GM12878 (cell line): ENCODE measurements at regions not wholly inside any gene's neighbourhood (a gene's known extent, or its start where the extent isn't known, plus 50 kb on each side); places are given as distances from the start of the nearest gene placed in this dataset.

Experiments
- ATAC-seq: fragments of 200-7000 bp; cut with Tn5 transposase; 3 replicates; pipeline ENCODE4 v1.9.1; 2020; ENCODE audit warnings: mild to moderate bottlenecking, moderate library complexity
- BruUV-seq: library from RNA; stranded (reverse); fragments of 400-500 nt; replicated peaks from 2 replicates; lab custom pipeline; 2021; lab: Mats Ljungman, UMichigan
- CTCF ChIA-PET: fragments of 300-600 bp; sonication (Branson Sonifier 250); formaldehyde crosslinking; extraction: SDS; loops from one replicate; lab custom pipeline; 2021; ENCODE audit warnings: inconsistent platforms; lab: Yijun Ruan, JAX
- POLR2A ChIA-PET: fragments of 350-600 bp; formaldehyde crosslinking; extraction: SDS; loops from one replicate; lab custom pipeline; 2021; ENCODE audit warnings: inconsistent platforms; lab: Charles Lee
- RAD21 ChIA-PET: fragments of 300-600 bp; sonication (Branson Sonifier 250); formaldehyde crosslinking; loops from one replicate; lab custom pipeline; 2023; ENCODE audit warnings: antibody characterized with exemption; ENCODE audit not compliant: unreplicated experiment; lab: Charles Lee
- SMC1A ChIA-PET: fragments of 300-600 bp; sonication (Branson Sonifier 250); formaldehyde crosslinking; loops from one replicate; lab custom pipeline; 2023; ENCODE audit not compliant: unreplicated experiment, uncharacterized antibody; lab: Charles Lee
- DNase-seq: peaks from one replicate; pipeline ENCODE4 v3.0.0-alpha.2; 2011; ENCODE audit warnings: low read depth, low spot score
- FAIRE-seq: peaks from 3 replicates; lab custom pipeline; 2011; peaks lifted over from hg19 to GRCh38; lab: Jason Lieb, UNC
- H2AFZ ChIP-seq: 2 replicates; pipeline ENCODE4 v1.6.0; 2011; ENCODE audit warnings: low read depth, low read length, control low read depth; ENCODE audit not compliant: control insufficient read depth
- H3K27ac ChIP-seq: 2 replicates; pipeline ENCODE4 v1.5.1; 2011; ENCODE audit warnings: control low read depth; ENCODE audit not compliant: control insufficient read depth, insufficient read depth
- H3K27me3 ChIP-seq, 2 experiments: replicated peaks in 1 of 2; 2 replicates each; pipeline versions ENCODE4 v1.6.0 to v1.6.1; 2011; ENCODE audit warnings: low read length in 1 of 2; ENCODE audit not compliant: control insufficient read depth in 2 of 2, insufficient read depth in 2 of 2
- H3K36me3 ChIP-seq, 2 experiments: 2 replicates each; pipeline ENCODE4 v1.5.1; 2011; ENCODE audit warnings: low read length in 1 of 2; ENCODE audit not compliant: control insufficient read depth in 2 of 2, insufficient read depth in 2 of 2
- H3K4me1 ChIP-seq: 2 replicates; pipeline ENCODE4 v1.6.1; 2011; ENCODE audit warnings: mild to moderate bottlenecking, low read length, moderate library complexity, mixed read lengths; ENCODE audit not compliant: control insufficient read depth, insufficient read depth
- H3K4me2 ChIP-seq: 2 replicates; pipeline ENCODE4 v1.6.0; 2011; ENCODE audit warnings: control low read depth; ENCODE audit not compliant: control insufficient read depth, insufficient read depth
- H3K4me3 ChIP-seq: fragments of 200-600 bp; sonication (generic); 2 replicates; pipeline ENCODE4 v1.5.1; 2016
- H3K79me2 ChIP-seq: 2 replicates; pipeline ENCODE4 v1.6.0; 2011; ENCODE audit warnings: low read length; ENCODE audit not compliant: control insufficient read depth, insufficient read depth
- H3K9ac ChIP-seq: 2 replicates; pipeline ENCODE4 v1.8.0; 2011; ENCODE audit warnings: low read length, control low read depth, mixed read lengths; ENCODE audit not compliant: control insufficient read depth, insufficient read depth
- H3K9me3 ChIP-seq: replicated peaks from 3 replicates; pipeline ENCODE4 v1.5.1; 2011; ENCODE audit warnings: mild to moderate bottlenecking, low read length; ENCODE audit not compliant: control insufficient read depth, insufficient read depth
- H4K20me1 ChIP-seq: 2 replicates; pipeline ENCODE4 v1.6.0; 2011; ENCODE audit not compliant: control insufficient read depth, insufficient read depth
- BHLHE40 ChIP-seq, 2 experiments: fragments of 450-650 bp in 1 of 2; IDR thresholded peaks; 2 replicates each; pipeline ENCODE4 v1.6.1; 2011 to 2017; ENCODE audit warnings: low read depth in 2 of 2, borderline replicate concordance in 1 of 2, improper control_type of control experiment in 1 of 2, low read length in 1 of 2, mild to moderate bottlenecking in 1 of 2
- CHD1 ChIP-seq: IDR thresholded peaks from 2 replicates; pipeline ENCODE4 v1.6.1; 2012; ENCODE audit warnings: low read depth, low read length, improper control_type of control experiment
- DPF2 ChIP-seq: fragments of 450-650 bp; IDR thresholded peaks from 2 replicates; pipeline ENCODE4 v1.6.1; 2017; ENCODE audit warnings: mild to moderate bottlenecking
- ELK1 ChIP-seq: IDR thresholded peaks from 2 replicates; pipeline ENCODE4 v1.6.1; 2012; ENCODE audit warnings: low read depth, low read length, improper control_type of control experiment
- JUND ChIP-seq: IDR thresholded peaks from 2 replicates; pipeline ENCODE4 v1.6.1; 2012; ENCODE audit warnings: low read depth, mild to moderate bottlenecking, low read length, improper control_type of control experiment, moderate library complexity
- KDM1A ChIP-seq: fragments of 200-600 bp; sonication (generic); IDR thresholded peaks from 2 replicates; pipeline ENCODE4 v1.6.1; 2016; ENCODE audit warnings: borderline replicate concordance
- MEF2A ChIP-seq: IDR thresholded peaks from 2 replicates; pipeline ENCODE4 v1.6.1; 2011; ENCODE audit warnings: low read depth, mild to moderate bottlenecking, low read length, moderate library complexity; ENCODE audit not compliant: insufficient read depth
- MYC ChIP-seq: IDR thresholded peaks from 2 replicates; pipeline ENCODE4 v1.6.1; 2011; ENCODE audit warnings: mild to moderate bottlenecking, low read length, moderate library complexity, inconsistent platforms; ENCODE audit not compliant: insufficient read depth, insufficient replicate concordance, insufficient read length, severe bottlenecking
- NFYB ChIP-seq: IDR thresholded peaks from 2 replicates; pipeline ENCODE4 v1.6.1; 2011; ENCODE audit warnings: low read depth, mild to moderate bottlenecking, low read length, improper control_type of control experiment, moderate library complexity; ENCODE audit not compliant: insufficient read depth
- NR2C1 ChIP-seq: fragments of 450-650 bp; IDR thresholded peaks from 2 replicates; pipeline ENCODE4 v1.6.1; 2017; ENCODE audit warnings: antibody characterized with exemption, mild to moderate bottlenecking, moderate library complexity
- RCOR1 ChIP-seq: conservative IDR thresholded peaks from 2 replicates; pipeline ENCODE4 v1.6.1; 2012; ENCODE audit warnings: low read depth, low read length, improper control_type of control experiment
- RELA ChIP-seq: fragments of 450-650 bp; IDR thresholded peaks from 2 replicates; pipeline ENCODE4 v1.8.0; 2014; ENCODE audit warnings: borderline replicate concordance; ENCODE audit not compliant: partially characterized antibody
- TCF7 ChIP-seq: IDR thresholded peaks from 2 replicates; pipeline ENCODE4 v1.6.1; 2014; ENCODE audit warnings: antibody characterized with exemption, borderline replicate concordance
- ZNF592 ChIP-seq: fragments of 450-650 bp; IDR thresholded peaks from 2 replicates; pipeline ENCODE4 v1.6.1; 2017; ENCODE audit warnings: mild to moderate bottlenecking, moderate library complexity
- WGBS: methylation state at CpG from one replicate; pipeline ENCODE4 v1.1.6; 2016; ENCODE audit warnings: low lambda C conversion rate; ENCODE audit not compliant: insufficient replicate concordance, insufficient coverage; ENCODE audit errors: missing lambda C conversion rate; 5-methylcytosine and 5-hydroxymethylcytosine counted together
- in situ Hi-C: fragments of 300-500 bp; cut with MboI; formaldehyde crosslinking; loops from 9 replicates; pipeline ENCODE4 v1.14.3; 2018; ENCODE audit warnings: mixed read lengths
- intact Hi-C: fragments of 100-400 bp; cut with micrococcal nuclease; formaldehyde crosslinking; loops from one replicate; pipeline ENCODE4 v1.14.2; 2022; ENCODE audit not compliant: unreplicated experiment

DNA sequence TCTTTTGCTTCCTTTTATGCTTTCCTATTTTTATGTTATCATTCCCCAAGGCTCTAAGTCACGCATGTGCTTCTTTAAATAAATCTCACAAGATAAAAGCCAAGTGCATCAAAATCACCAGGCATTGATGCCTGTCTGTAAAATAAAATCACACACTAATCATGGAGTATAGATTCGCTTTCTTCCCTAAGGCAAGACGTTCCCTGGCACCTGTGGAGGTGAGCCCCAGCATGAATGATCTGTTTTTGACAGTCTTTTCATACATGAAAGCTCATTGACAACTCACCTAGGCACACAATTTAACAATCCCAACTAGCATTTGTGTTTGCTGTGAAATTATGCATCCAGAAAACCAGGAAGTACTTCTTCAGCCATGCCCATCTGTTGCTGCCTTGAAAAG is 146.9 kb upstream of the DMAC1 start (continued):
- TF ChIP-seq ELK1, result no peak
- TF ChIP-seq CHD1, result no peak

DNA sequence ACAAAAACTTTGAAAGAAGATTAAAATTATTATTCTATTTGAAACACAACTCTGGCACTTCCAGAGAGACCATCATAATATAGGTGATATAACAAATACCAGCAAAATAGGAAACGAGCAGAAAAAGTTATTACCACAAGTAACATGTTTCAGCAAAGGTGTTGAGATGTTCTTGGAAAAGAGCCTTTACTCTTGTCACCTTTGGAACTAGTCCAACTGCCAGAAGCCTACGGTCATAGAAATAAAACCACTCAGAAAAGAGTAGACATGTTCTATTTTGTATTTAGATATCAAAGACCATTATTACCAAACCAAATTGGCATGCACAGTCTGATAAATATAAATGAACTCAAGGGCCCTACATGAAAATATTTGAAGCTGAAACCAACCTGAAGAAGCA is 145.0 kb upstream of the DMAC1 start:
- Histone ChIP-seq H3K79me2 (no peaks in the 10 kb centered on the region), H4K20me1 (no peaks in the 10 kb centered on the region), H3K4me1 (no peaks in the 10 kb centered on the region), H3K4me3 (no peak overlapping the region), H3K9ac (no peak overlapping the region), H2AFZ (no peak overlapping the region), H3K9me3 (no peaks in the 10 kb centered on the region), H3K4me2 (no peak overlapping the region), H3K36me3 (no peaks in the 10 kb centered on the region), H3K27me3 (no peaks in the 10 kb centered on the region), H3K27ac (no peak overlapping the region)
- ChIA-PET RAD21 (no interaction called here), CTCF (no interaction called here), POLR2A (no interaction called here), SMC1A (no interaction called here)
- intact Hi-C loops (no loop called here), in situ Hi-C loops (no loop called here)
- no TSS peak for BruUV-seq
- DNase-seq, result no peak
- WGBS, result 20% methylated on average over 2 of the region's 2 CpGs
- no peak for TF ChIP-seq MYC
- no peak for TF ChIP-seq ZNF592
- no peak for TF ChIP-seq NFYB
- TF ChIP-seq TCF7, result no peak
- TF ChIP-seq BHLHE40 (IDR thresholded peaks at IDR 0.05; ENCODE audit: borderline replicate concordance in 1 of 2, low read depth in 2 of 2, low read length in 1 of 2), result no peak
- no peak for TF ChIP-seq RCOR1
- no peak for TF ChIP-seq MEF2A
- TF ChIP-seq KDM1A, result no peak
- TF ChIP-seq JUND, result no peak
- no peak for TF ChIP-seq RELA
- TF ChIP-seq DPF2, result no peak
- no peak for TF ChIP-seq NR2C1
- ATAC-seq, result no peak
- no peak for FAIRE-seq
